PC-3 (cell line): ENCODE measurements at regions not wholly inside any gene's neighbourhood (a gene's known extent, or its start where the extent isn't known, plus 50 kb on each side); places are given as distances from the start of the nearest gene placed in this dataset.
A peak's percentile ranks its signal among the peaks of the same experiment; 100 is the strongest.
"Not testable (repeated sequence)": the region's sequence is repeated elsewhere in the genome, so short reads cannot be mapped to it uniquely, and the experiment has no call there.

Experiments used
- ATAC-seq: fragments of 200-7000 bp; cut with Tn5 transposase; 2 replicates; pipeline ENCODE4 v1.9.1; 2020; ENCODE audit warnings: mild to moderate bottlenecking, moderate library complexity
- BruUV-seq: library from RNA; stranded (reverse); fragments of 400-500 nt; replicated peaks from 2 replicates; lab custom pipeline; 2021; lab: Mats Ljungman, UMichigan
- CTCF ChIA-PET: fragments of 300-600 bp; sonication (Branson Sonifier 250); formaldehyde crosslinking; loops from one replicate; lab custom pipeline; 2022; ENCODE audit warnings: antibody characterized with exemption; lab: Charles Lee
- POLR2A ChIA-PET: fragments of 300-600 bp; sonication (Branson Sonifier 250); formaldehyde crosslinking; loops from one replicate; lab custom pipeline; 2022; ENCODE audit warnings: antibody characterized with exemption; ENCODE audit not compliant: unreplicated experiment; lab: Charles Lee
- DNase-seq: peaks from one replicate; pipeline ENCODE4 v3.0.0-alpha.2; 2015
- H2AFZ ChIP-seq: fragments of 300-600 bp; sonication (generic); 2 replicates; pipeline ENCODE4 v1.6.0; 2016; ENCODE audit warnings: antibody characterized with exemption, low read length
- H3F3A ChIP-seq: fragments of 300-600 bp; sonication (generic); one replicate; pipeline ENCODE4 v1.6.0; 2017; ENCODE audit warnings: antibody characterized with exemption, low read length, control low read depth, mild to moderate bottlenecking; ENCODE audit not compliant: unreplicated experiment
- H3K27ac ChIP-seq: fragments of 300-600 bp; sonication (generic); 2 replicates; pipeline ENCODE4 v1.5.1; 2016; ENCODE audit warnings: mild to moderate bottlenecking, low read length
- H3K27me3 ChIP-seq: fragments of 300-600 bp; sonication (generic); 2 replicates; pipeline ENCODE4 v1.6.1; 2016; ENCODE audit warnings: low read length, mixed read lengths
- H3K36me3 ChIP-seq: fragments of 300-600 bp; sonication (generic); 2 replicates; pipeline ENCODE4 v1.6.1; 2016; ENCODE audit warnings: low read depth, mixed run types, low read length, mixed read lengths
- H3K4me1 ChIP-seq: fragments of 300-600 bp; sonication (generic); 2 replicates; pipeline ENCODE4 v1.5.1; 2016; ENCODE audit warnings: low read length; ENCODE audit not compliant: insufficient read depth
- H3K4me2 ChIP-seq: fragments of 300-600 bp; sonication (generic); 2 replicates; pipeline ENCODE4 v1.6.0; 2016; ENCODE audit warnings: low read length
- H3K4me3 ChIP-seq: fragments of 300-600 bp; sonication (generic); 2 replicates; pipeline ENCODE4 v1.5.1; 2016; ENCODE audit warnings: mild to moderate bottlenecking, low read length, mixed read lengths
- H3K79me2 ChIP-seq: fragments of 300-600 bp; sonication (generic); 2 replicates; pipeline ENCODE4 v1.6.1; 2017; ENCODE audit warnings: low read length, mixed read lengths
- H3K9ac ChIP-seq: fragments of 300-600 bp; sonication (generic); 2 replicates; pipeline ENCODE4 v1.6.0; 2016; ENCODE audit warnings: mild to moderate bottlenecking, low read length
- H3K9me2 ChIP-seq: fragments of 300-600 bp; sonication (generic); replicated peaks from 2 replicates; pipeline ENCODE4 v1.6.1; 2016; ENCODE audit warnings: mixed run types, low read length, mixed read lengths
- H3K9me3 ChIP-seq: fragments of 300-600 bp; sonication (generic); 2 replicates; pipeline ENCODE4 v1.6.1; 2016; ENCODE audit warnings: low read length, mixed read lengths
- H4K20me1 ChIP-seq: fragments of 300-600 bp; sonication (generic); 2 replicates; pipeline ENCODE4 v1.6.1; 2016; ENCODE audit warnings: low read length, mixed read lengths
- CTCF ChIP-seq: fragments of 300-600 bp; sonication (generic); conservative IDR thresholded peaks from 2 replicates; pipeline ENCODE4 v1.5.1; 2017; ENCODE audit warnings: antibody characterized with exemption, low read depth, mild to moderate bottlenecking, low read length
- EZH2 ChIP-seq: fragments of 300-600 bp; sonication (generic); IDR thresholded peaks from one replicate; pipeline ENCODE4 v1.6.1; 2017; ENCODE audit warnings: antibody characterized with exemption, mild to moderate bottlenecking, low read length; ENCODE audit not compliant: unreplicated experiment
- EZH2phosphoT487 ChIP-seq: fragments of 300-600 bp; sonication (generic); IDR thresholded peaks from 2 replicates; pipeline ENCODE4 v1.6.1; 2018; ENCODE audit warnings: mild to moderate bottlenecking, antibody characterized with exemption, low read length, borderline replicate concordance
- intact Hi-C: fragments of 100-400 bp; cut with micrococcal nuclease; formaldehyde crosslinking; loops from 2 replicates; pipeline ENCODE4 v1.9.0; 2023

GRCh38 chr21:18567770-18568169 lies 164.2 kb upstream of the TMPRSS15 start:
- POLR2A ChIA-PET, DNase-seq: not testable (repeated sequence)

GRCh38 chr21:18588001-18588662 lies 184.5 kb upstream of the TMPRSS15 start:
- Histone ChIP-seq H3K9ac (no peak overlapping the region), H3K9me2 (no peaks in the 10 kb centered on the region), H3F3A (no peaks in the 10 kb centered on the region), H3K27me3 (no peaks in the 10 kb centered on the region), H4K20me1 (no peaks in the 10 kb centered on the region), H3K9me3 (no peaks in the 10 kb centered on the region), H3K4me2 (no peak overlapping the region), H3K27ac (no peak overlapping the region), H3K79me2 (no peaks in the 10 kb centered on the region), H3K4me1 (no peaks in the 10 kb centered on the region), H2AFZ (no peak overlapping the region), H3K4me3 (no peak overlapping the region), H3K36me3 (no peaks in the 10 kb centered on the region)
- ATAC-seq (no peak), DNase-seq (no peak)
- intact Hi-C loops, result no loop called here
- no TSS peak for BruUV-seq
- POLR2A ChIA-PET, result no interaction called here
- TF ChIP-seq EZH2 (no peak), CTCF (no peak), EZH2phosphoT487 (no peak)
- CTCF ChIA-PET, result no interaction called here

More at GRCh38 chr21:18567770-18568169, 164.2 kb upstream of the TMPRSS15 start:
- BruUV-seq, H3K27me3 ChIP-seq, H3K4me3 ChIP-seq, ATAC-seq, H3K9me3 ChIP-seq, H3F3A ChIP-seq, CTCF ChIA-PET, intact Hi-C loops, H3K9ac ChIP-seq, H3K79me2 ChIP-seq, H3K4me2 ChIP-seq, H3K36me3 ChIP-seq, H4K20me1 ChIP-seq, H2AFZ ChIP-seq, H3K27ac ChIP-seq, H3K4me1 ChIP-seq, H3K9me2 ChIP-seq: not testable (repeated sequence)
- peak; percentile 49 for TF ChIP-seq CTCF

- Histone ChIP-seq H3K4me1 (no peaks in the 10 kb centered on the region), H3K27ac (no peak overlapping the region), H3K9ac (no peak overlapping the region), H3K9me2 (no peaks in the 10 kb centered on the region), H3K4me2 (no peak overlapping the region), H3K27me3 (no peaks in the 10 kb centered on the region), H4K20me1 (no peaks in the 10 kb centered on the region), H3K9me3 (no peaks in the 10 kb centered on the region), H2AFZ (no peak overlapping the region), H3K79me2 (no peaks in the 10 kb centered on the region), H3F3A (no peaks in the 10 kb centered on the region), H3K36me3 (no peaks in the 10 kb centered on the region; the same call in 1 of the 2 replicates), H3K4me3 (no peak overlapping the region)
- TF ChIP-seq EZH2phosphoT487 (no peak), CTCF (no peak), EZH2 (no peak)
- CTCF ChIA-PET, result no interaction called here
- DNase-seq, result no peak
- no peak for ATAC-seq
- intact Hi-C loops, result no loop called here
- BruUV-seq, result no TSS peak
- POLR2A ChIA-PET, result no interaction called here
Observed at GRCh38 chr21:18601146-18601545, 197.6 kb upstream of the TMPRSS15 start.
